DOHH2 (cell line): ENCODE measurements at regions not wholly inside any gene's neighbourhood (a gene's known extent, or its start where the extent isn't known, plus 50 kb on each side); places are given as distances from the start of the nearest gene placed in this dataset.

Source experiments
- H3F3A ChIP-seq: fragments of 200-600 bp; sonication (generic), shearing (Covaris generic); 2 replicates; pipeline ENCODE4 v1.6.0; 2016; ENCODE audit warnings: antibody characterized with exemption, mild to moderate bottlenecking; ENCODE audit not compliant: control insufficient read depth, insufficient read depth
- H3K27ac ChIP-seq: fragments of 200-600 bp; sonication (generic); 2 replicates; pipeline ENCODE4 v1.5.1; 2014; ENCODE audit warnings: low read depth, mild to moderate bottlenecking, low read length, moderate library complexity
- H3K27me3 ChIP-seq: fragments of 200-600 bp; sonication (generic); 2 replicates; pipeline ENCODE4 v1.6.1; 2014; ENCODE audit warnings: mild to moderate bottlenecking, low read length, mixed read lengths; ENCODE audit not compliant: control insufficient read depth
- H3K36me3 ChIP-seq: fragments of 200-600 bp; sonication (generic); 2 replicates; pipeline ENCODE4 v1.6.1; 2014; ENCODE audit warnings: mild to moderate bottlenecking, low read length, moderate library complexity, mixed read lengths; ENCODE audit not compliant: control insufficient read depth
- H3K4me1 ChIP-seq: fragments of 200-600 bp; sonication (generic); 2 replicates; pipeline ENCODE4 v1.6.1; 2014; ENCODE audit warnings: mild to moderate bottlenecking, low read length, mixed read lengths; ENCODE audit not compliant: control insufficient read depth
- H3K4me2 ChIP-seq: fragments of 200-600 bp; sonication (generic); 2 replicates; pipeline ENCODE4 v1.6.0; 2014; ENCODE audit warnings: mild to moderate bottlenecking, low read length, moderate library complexity
- H3K4me3 ChIP-seq: fragments of 200-600 bp; sonication (generic); 2 replicates; pipeline ENCODE4 v1.5.1; 2014; ENCODE audit warnings: mild to moderate bottlenecking, low read length, mixed read lengths
- H3K79me2 ChIP-seq: fragments of 200-600 bp; sonication (generic); 2 replicates; pipeline ENCODE4 v1.6.1; 2014; ENCODE audit warnings: mild to moderate bottlenecking, low read length, mixed read lengths; ENCODE audit not compliant: control insufficient read depth
- H3K9me2 ChIP-seq: fragments of 200-600 bp; sonication (generic); replicated peaks from 2 replicates; pipeline ENCODE4 v1.6.1; 2014; ENCODE audit warnings: mild to moderate bottlenecking, low read length, mixed read lengths; ENCODE audit not compliant: control insufficient read depth
- H3K9me3 ChIP-seq: fragments of 200-600 bp; sonication (generic); 2 replicates; pipeline ENCODE4 v1.6.1; 2014; ENCODE audit warnings: antibody characterized with exemption, low read length, mixed read lengths; ENCODE audit not compliant: control insufficient read depth, insufficient read depth
- H4K20me1 ChIP-seq: fragments of 200-600 bp; sonication (generic); 2 replicates; pipeline ENCODE4 v1.6.0; 2014; ENCODE audit warnings: low read depth, mild to moderate bottlenecking, antibody characterized with exemption, low read length, moderate library complexity; ENCODE audit not compliant: control insufficient read depth, insufficient read depth
- EZH2phosphoT487 ChIP-seq: fragments of 200-600 bp; sonication (generic); IDR thresholded peaks from 2 replicates; pipeline ENCODE4 v1.6.1; 2017; ENCODE audit warnings: borderline replicate concordance, mild to moderate bottlenecking, antibody characterized with exemption, low read length, moderate library complexity, mixed read lengths
- TF ChIP-seq, protein P1 (sequence below): fragments of 200-600 bp; sonication (generic); IDR thresholded peaks from one replicate; pipeline ENCODE4 v1.5.1; 2014; ENCODE audit warnings: antibody characterized with exemption, mild to moderate bottlenecking, low read depth, low read length; ENCODE audit not compliant: poor library complexity, severe bottlenecking

DNA sequence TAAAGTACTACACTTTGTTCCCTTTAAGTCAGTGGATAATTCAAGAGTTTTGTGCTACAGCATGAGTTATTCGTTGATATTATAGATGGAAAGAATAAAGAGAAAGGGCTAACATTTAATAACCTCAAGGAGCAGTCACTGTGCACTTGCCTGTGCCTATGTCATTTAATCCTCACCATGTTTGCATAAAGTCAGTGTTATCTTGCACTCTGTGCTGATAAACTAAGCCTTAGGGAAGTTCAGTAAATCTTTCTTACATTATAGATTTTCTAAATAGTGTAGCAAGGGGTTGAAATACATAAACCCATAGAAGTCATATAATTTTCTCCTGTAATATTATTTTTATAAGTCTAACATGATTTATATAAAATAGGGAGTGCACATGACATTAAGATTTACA is 103.1 kb downstream of the TMEM26 start:
- Histone ChIP-seq H3K79me2 (no peaks in the 10 kb centered on the region), H3K4me3 (no peak overlapping the region), H4K20me1 (no peaks in the 10 kb centered on the region), H3K4me2 (no peak overlapping the region), H3K27me3 (no peaks in the 10 kb centered on the region), H3K36me3 (no peaks in the 10 kb centered on the region), H3K27ac (no peak overlapping the region), H3K9me3 (no peaks in the 10 kb centered on the region), H3K4me1 (no peaks in the 10 kb centered on the region), H3K9me2 (no peaks in the 10 kb centered on the region), H3F3A (no peaks in the 10 kb centered on the region)
- TF ChIP-seq, protein P1, sequence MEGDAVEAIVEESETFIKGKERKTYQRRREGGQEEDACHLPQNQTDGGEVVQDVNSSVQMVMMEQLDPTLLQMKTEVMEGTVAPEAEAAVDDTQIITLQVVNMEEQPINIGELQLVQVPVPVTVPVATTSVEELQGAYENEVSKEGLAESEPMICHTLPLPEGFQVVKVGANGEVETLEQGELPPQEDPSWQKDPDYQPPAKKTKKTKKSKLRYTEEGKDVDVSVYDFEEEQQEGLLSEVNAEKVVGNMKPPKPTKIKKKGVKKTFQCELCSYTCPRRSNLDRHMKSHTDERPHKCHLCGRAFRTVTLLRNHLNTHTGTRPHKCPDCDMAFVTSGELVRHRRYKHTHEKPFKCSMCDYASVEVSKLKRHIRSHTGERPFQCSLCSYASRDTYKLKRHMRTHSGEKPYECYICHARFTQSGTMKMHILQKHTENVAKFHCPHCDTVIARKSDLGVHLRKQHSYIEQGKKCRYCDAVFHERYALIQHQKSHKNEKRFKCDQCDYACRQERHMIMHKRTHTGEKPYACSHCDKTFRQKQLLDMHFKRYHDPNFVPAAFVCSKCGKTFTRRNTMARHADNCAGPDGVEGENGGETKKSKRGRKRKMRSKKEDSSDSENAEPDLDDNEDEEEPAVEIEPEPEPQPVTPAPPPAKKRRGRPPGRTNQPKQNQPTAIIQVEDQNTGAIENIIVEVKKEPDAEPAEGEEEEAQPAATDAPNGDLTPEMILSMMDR = no peak
- TF ChIP-seq EZH2phosphoT487 = no peak

DNA sequence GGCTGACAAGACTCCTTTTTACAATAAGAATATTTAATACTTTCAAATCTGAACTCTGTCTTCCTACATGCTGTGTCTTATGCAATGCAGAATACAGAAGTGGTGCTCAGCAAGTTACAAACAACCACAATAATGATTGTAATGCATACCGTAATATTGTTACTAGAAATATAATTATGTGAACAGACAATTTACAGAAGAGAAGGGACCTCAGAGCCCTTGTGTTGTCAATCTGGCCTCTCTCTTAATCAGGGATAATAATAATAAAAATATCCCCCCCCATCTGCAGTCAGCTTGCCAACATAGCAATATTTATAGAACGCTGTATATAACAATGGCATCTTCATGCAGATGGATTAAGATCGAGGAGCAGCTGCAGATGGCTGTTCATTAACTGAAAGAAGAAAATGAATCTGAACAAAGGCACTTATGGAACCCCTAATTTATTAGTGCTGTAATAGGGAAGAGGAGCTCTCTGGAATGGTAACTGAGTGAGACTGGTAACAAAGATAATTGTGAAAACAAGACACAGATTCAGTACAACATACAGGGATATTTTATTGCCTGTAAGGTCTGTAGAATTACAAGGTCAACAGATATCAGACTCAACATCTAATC is 106.3 kb downstream of the TMEM26 start:
- no peaks in the 10 kb centered on the region for H3K36me3 ChIP-seq

DNA sequence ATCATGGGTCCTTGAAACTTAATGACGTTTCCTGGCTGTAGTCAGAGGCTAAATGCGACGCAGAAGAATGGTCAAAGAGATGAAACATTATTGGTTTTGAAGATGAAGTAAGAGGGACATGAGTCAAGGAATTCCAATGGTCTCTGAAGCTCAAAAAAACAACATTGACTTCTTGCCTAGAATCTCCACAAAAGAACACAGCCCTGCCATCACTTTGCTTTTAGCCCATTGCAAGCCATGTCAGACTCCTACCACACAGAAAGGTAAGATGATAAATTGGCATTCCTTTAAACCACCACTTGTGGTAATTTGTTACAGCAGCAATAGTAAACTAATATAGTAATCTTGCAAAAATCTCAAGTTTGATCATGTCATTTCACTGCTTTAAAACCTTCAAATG is 109.4 kb downstream of the TMEM26 start:
- no peak overlapping the region for H3K4me2 ChIP-seq
- no peaks in the 10 kb centered on the region for H3K9me2 ChIP-seq
- H3K27me3 ChIP-seq = no peaks in the 10 kb centered on the region
- no peak overlapping the region for H3K4me3 ChIP-seq
- H3K9me3 ChIP-seq = no peaks in the 10 kb centered on the region
- H3K27ac ChIP-seq = no peak overlapping the region
- no peaks in the 10 kb centered on the region for H4K20me1 ChIP-seq
- no peaks in the 10 kb centered on the region for H3K36me3 ChIP-seq
- TF ChIP-seq, protein P1 = no peak
- no peak for TF ChIP-seq EZH2phosphoT487
- H3K4me1 ChIP-seq = no peaks in the 10 kb centered on the region
- no peaks in the 10 kb centered on the region for H3F3A ChIP-seq
- H3K79me2 ChIP-seq = no peaks in the 10 kb centered on the region

More for the DNA sequence above, 106.3 kb downstream of the TMEM26 start:
- Histone ChIP-seq H3K9me3 (no peaks in the 10 kb centered on the region), H3K4me2 (no peak overlapping the region), H3K9me2 (no peaks in the 10 kb centered on the region), H4K20me1 (no peaks in the 10 kb centered on the region), H3K79me2 (no peaks in the 10 kb centered on the region), H3K27me3 (no peaks in the 10 kb centered on the region), H3K4me1 (no peaks in the 10 kb centered on the region), H3K27ac (no peak overlapping the region), H3K4me3 (no peak overlapping the region), H3F3A (no peaks in the 10 kb centered on the region)
- no peak for TF ChIP-seq EZH2phosphoT487
- TF ChIP-seq, protein P1 = no peak
